ENCODE measurements at regions not wholly inside any gene's neighbourhood (a gene's known extent, or its start where the extent isn't known, plus 50 kb on each side); places are given as distances from the start of the nearest gene placed in this dataset.

DNA sequence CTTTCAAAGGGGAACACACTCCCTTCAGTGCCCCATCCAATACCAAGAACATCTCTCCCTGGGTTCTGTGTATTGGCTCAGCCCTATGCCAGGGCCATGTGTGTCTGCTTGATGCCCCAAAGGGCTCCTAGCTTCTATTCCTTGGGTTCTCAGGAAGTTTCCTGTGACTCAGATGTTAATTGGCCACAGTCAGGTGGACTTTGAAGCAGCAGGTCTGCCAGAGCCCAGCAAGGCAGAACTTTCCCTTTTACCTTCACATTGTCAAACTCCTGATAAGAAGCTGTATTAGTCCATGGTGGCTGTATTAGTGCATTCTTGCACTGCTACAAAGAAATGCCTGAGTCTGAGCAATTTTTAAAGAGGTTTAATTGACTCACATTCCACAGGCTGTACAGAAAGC lies 116.0 kb upstream of the PTPRT start:
- DNase-seq = no peak

DNA sequence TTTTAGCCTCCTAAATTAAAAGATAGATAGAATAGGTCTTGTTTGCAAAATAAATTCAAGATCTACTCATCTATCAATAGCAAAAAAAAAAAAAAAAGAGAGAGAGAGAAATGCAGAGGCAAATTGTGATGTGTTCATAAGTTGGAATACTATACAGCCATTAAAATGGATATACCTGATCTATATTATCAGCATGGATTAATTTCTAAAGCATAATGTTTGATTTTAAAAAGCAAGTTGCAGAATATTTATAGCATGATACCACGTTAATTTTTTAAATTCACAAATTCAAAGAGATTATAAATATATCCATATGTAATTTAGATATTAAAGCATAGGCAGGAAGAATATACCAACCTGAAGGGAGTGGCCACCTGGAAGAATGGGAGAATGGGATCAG lies 114.9 kb upstream of the PTPRT start:
- no peak for DNase-seq

DNA sequence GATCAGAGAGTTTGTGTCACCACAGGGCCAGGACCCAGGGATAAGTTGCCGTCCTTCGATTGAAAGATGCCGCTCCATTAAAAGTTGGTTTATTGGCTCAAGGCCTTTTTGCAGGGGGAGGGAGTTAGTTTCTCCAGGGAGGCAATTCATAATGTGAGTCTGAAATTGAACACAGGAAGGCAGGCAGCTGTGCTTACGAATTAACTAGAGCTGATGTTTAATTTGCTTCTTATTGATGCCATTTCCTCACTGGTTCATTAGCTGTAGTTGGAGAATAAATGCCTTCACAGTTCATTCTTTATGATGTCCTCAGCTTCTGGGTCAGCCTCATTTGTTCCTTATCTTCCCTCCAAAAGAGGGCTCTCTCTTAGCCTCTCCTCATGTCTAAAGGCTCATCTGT lies 113.2 kb upstream of the PTPRT start:
- DNase-seq = no peak

DNA sequence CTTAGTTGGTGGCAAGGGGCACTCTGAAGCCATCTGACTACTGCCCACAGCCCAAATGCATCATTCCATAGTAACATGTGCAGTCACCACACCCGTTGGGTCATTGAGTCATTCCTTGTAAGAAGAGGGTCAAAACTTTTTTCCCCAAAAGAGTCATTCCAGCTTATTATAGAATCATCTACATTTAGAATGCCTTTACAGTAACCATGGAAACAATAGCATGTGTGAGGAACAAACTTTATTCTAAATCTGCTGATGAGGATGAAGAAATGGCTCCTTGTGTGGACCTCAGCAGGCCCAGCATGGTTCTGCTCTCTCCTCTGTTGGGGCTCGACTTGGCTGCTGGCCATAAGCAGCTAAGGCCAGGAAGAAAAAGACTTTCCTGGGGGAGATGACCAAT lies 111.2 kb upstream of the PTPRT start:
- DNase-seq = no peak

DNA sequence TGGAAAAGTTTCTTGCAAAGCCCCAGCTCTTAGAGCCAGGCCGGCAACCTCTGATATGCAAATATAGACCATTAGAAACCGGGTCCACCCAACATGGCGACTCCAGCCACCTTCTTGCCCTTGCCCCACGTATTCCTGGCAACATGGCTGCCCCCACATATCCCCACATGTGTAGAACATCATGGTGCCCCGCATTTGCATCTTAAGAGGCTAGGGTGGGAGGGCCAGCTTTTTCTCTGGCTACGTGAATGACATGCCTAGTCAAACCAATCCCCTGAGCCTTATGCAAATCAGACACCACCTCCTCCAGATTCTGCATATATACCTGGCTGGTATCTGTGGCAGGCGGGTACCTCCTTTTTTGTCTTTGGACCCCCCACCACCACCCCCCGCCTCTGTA lies 106.1 kb upstream of the PTPRT start:
- no peak for DNase-seq

DNA sequence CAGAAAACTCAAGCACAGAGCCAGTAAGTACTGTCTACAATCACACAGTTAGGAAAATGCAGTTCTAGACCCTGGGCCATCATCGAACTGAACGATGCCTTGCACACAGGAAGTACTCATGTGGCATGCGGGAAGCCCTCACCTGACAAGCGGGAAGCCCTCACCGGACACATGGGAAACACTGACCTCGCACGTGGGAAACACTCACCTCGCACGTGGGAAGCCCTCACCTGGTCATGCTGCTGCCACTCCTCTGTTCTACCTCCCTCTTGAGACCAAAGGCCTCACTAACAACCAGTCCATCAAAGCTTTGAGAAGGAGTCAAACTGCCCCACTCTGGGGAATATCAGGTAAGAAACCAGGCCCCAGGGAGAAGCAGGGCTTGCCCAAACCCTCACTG lies 105.6 kb upstream of the PTPRT start:
- no peak for DNase-seq

DNA sequence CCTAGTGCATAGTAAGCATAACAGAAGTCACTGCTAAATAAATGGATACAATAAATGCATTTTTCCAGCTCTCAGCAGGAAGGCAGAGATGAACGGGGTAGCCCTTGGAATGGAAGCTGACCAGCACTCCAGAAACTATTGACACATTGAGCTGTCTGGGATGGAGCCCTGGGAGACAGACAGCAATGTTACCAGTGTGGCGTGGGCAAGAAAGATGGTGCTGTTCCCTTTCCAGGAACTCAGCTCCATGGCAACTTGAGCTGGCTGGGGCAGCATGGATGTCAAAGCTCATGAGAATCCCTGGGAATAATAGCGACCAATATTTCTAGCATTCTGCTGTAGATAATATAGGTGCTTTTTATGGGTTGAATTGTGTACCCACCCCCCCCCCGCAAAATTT lies 104.3 kb upstream of the PTPRT start:
- no peak for DNase-seq

DNA sequence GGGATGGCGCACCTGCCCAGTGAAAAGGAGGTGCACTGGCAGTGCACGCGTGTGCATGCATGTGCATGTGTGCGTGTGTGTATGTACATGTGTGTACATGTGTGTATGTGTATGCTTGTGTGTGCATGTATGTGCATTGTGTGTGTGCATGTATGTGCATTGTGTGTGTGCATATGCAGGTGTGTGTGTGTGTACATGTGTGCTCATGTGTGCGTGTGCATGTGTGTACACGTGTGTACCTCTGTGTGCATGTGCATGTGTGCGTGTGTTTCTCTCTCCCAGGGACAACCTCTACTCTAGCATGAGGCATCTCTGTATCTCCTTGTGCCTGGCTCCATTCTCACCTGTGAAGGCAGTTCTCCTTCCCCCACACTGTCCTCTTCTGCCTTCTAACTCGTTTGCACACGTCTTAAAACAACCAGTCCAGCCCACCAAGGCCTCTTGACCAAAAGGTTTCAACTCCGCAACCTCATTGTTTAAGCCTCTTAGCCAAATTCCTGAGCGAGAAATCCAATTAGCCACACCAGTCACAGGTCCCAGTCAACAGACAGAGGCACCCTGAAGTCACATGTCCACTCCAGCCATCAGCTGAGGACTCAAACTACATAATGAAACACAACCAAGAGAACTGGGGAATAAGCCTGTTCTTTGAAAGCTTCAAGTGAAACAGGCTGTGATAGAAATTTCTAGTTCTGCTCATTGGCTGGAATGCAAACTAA lies 103.5 kb upstream of the PTPRT start:
- no peak for DNase-seq

DNA sequence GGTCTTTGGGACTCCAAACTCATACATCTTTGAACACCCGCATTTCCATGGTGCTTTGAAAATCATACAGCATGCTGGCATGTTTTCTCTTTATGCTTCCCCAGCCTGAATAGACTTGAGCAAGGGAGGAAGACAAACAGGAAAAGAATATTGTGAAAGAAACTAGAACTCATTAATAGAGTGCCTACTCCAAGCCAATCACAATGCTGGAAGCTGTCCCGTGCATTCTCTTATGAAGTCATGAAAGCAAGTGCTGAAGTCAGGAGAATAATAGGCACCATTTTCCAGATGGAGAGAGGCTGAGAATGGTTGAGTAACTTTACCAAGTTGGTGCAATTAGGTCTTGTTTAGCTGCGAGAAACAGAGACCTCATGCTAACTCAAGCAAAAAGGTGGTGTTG lies 102.5 kb upstream of the PTPRT start:
- no peak for DNase-seq

DNA sequence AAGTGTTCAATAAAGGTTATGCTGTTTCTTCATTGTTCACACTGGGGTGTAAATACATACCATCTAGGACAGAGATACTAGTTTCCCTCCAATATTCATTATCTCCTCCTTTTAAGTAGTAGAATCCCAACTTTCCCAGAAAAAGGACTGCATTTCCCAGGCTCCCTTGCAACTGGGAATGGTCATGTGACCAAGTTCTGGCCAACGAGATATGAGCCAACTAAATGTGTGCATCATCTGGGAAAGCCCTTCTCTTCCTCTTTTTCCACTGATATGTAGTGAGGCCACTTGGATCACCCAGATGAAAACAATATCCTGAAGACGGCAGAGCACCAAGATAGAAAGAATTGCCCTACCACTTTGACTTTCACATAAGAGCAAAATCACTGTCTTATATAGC lies 97.9 kb upstream of the PTPRT start:
- no peak for DNase-seq

DNA sequence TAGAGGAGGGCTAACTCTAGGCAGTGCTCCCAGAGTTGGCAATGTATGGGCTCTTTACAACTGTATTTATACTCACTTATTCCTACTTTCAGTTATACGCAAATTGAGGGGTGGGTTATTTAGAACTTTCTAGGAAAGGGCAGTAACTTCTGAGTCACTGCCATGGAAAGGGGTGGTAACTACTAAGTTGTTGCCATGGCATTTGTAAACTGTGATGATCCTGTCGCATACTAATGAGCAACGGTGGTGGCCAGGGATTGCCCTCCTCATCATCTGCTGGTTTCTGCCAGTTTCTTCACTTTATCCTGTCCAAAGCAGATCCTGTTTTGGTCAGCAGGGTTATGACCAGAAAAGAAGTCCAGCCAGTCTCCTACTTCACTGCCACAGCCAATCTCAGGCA lies 95.5 kb upstream of the PTPRT start:
- DNase-seq = no peak

DNA sequence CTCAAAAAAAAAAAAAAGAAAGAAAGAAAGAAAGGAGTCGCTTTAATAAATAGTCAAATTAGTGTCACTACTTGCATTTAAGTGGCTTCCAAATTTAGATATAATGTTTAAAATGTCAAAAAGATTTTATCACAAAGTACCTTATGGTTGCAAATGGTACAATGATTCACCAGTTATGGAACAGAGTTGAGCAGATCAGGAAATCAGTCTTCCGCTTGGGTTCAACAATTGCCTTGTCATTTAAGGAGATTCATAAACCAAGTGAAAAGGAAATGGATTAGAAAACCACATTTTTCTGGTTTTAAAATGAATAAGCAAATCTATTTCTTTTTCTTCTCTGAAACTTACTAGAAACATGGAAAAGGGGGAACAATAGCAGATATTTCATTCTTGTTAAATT lies 94.8 kb upstream of the PTPRT start:
- no peak for DNase-seq

DNA sequence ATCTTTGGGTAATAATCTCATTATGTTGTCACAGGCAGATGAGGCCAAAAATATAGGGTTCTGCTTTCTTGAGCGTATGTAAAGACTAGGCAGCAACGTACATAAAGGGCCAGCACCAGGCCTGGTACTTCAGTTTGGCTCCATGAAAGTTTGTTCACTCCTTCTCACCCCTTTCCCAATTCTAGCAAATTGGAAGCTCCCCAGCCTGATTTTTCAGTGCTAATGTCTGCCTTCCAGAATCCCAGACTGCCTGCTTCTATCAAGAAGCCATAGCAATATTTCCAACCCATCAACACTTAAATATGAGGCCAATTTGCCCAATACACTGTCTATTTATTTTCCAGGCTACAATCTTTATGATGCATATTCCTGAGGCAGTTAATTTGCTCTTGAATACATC lies 93.4 kb upstream of the PTPRT start:
- DNase-seq = no peak

DNA sequence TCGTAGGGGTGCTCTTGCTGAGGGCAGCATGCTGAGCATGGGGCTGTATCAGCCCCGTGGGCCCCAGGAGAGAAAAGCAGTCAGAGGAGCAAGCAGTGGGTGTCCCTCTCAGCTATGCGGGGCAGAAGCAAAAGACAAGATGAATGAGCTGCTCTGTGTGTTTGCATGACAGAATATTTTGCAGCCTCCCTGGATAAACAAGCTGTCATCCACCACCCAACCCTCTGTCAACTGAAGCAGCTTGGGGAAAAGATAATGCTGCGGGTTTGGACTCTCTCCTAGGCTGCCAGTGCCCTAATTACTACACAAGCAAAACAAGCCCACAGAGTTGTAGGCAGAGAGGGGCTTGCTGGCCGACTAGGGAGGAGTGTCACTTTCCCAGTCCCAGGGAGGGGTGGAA lies 82.3 kb upstream of the PTPRT start:
- no peak for DNase-seq

DNA sequence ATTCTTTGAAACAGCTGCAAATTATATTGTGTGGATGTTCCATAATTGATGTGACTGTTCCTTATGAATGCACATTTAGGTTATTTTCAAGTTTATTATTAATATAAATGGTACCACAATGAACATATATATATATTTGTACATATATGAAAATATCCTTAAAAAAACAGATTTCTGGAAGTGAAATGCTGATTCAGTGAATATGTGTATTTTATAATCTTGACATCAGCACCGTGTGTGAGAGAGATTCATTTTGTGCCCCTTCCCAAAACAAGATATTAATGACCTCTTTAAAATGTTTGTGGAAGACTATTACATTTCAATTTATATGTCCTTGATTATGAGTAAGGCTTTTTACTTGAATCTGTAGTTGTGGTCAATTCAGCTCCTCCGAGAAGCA lies 75.7 kb upstream of the PTPRT start:
- DNase-seq = no peak

DNA sequence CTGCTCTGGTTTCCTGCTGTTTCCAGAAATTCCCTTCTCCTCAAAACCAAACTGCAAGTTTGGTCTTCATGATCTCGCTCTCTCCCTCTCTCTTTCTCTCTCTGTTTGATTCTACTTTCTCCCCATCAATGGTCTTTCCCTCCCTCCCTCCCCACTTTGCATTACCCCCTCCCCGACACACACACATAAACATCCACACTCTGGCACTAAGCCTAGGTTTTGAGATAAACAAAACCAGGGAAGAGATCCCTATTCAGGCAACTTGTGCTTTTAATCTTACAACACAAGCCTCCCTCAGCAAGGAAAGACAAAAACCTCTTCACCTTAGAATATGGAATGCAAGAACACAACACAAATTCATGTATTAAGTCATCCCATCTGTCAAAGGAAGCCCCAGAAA lies 73.5 kb upstream of the PTPRT start:
- no peak for DNase-seq

DNA sequence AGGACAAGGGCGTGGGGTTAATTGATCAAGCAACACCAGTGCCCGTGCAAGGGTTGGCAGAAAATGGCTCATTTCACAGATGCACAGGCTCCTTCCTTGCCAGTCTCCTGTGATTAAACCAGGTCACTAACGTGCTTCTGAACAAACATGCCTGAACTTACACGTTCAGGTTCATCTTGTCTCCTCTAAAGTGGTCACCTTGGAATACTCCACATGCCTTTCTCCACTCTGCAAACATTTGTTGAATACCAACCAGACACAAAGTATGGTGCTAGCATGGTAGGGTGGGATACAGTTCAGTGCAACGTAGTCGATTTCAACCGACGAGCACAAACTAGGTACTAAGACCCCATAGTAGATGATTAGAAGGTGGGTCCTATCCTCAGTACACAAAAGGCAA lies 72.6 kb upstream of the PTPRT start:
- no peak for DNase-seq

DNA sequence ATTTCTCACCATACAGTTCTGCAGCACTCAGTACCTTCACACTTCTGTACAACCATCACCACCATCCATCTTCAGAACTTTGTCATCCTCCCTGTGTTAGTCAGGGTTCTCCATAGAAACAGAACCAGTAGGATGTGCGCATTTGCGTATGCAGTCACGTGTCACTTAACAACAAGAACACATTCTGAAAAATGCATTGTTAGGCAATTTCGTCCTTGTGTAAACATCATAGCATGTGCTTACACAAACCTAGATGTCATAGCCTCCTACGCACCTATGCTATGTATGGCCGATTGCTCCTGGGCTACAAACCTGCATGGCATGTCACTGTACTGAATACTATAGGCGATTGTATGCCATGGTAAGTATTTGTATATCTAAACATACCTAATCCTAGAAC lies 66.2 kb upstream of the PTPRT start:
- DNase-seq = no peak

DNA sequence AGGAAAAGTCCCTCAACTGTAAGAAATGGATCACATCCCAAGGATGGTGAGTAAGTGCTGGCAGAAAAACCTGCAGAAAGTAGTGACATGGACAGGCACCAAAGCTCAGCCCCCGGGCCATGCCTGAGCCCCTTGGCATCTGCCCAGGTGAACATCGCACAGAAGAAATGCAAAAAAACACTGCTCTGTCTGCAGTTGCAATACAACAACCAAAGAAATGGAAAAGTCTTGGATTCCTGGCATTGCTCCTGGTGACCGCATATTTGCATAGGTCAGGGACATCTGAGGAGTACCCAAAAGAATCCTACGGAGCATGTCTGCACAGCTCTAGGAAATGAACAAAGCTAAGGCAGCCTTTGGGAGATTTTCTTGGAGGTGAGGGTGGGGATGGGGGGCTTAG lies 63.1 kb upstream of the PTPRT start:
- no peak for DNase-seq

DNA sequence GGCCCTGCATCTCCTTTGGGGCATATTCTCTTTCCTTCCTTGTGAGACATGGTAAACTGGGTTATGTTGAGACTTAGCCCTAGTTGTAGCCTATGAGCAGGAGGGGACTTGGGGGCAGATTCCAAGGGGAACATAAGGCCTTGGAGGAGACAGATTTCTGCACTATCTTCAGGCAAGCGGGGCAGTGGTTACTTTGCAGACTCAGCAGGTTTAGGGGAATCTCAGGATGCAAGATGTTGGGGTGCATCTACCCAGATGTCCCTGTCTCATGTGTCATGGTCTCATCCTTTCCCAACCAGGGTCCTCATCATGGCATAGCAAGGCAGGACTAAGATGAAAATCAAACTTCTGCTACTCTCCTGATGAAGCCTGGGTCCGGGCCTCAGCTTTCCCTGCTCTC lies 58.6 kb upstream of the PTPRT start:
- DNase-seq = no peak

DNA sequence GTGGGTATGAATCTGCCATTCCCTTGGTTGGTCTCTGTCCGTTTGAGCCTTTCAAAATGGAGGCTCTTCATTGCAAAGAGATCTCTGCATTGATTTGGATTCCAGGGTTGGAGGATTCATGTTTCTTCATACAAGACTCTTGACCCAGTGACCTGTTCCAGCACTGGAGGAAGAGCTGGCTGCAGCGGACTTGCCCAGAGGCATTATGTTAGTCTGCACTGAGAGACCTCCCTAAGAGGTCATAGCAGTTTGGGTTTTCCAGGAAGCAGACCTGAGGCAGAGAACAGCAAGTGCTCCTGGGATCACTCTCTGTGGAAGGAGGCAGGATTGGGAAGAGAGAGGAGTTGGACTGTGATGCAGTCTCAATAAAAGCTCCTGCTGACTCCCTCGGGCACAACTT lies 57.7 kb upstream of the PTPRT start:
- DNase-seq = no peak

DNA sequence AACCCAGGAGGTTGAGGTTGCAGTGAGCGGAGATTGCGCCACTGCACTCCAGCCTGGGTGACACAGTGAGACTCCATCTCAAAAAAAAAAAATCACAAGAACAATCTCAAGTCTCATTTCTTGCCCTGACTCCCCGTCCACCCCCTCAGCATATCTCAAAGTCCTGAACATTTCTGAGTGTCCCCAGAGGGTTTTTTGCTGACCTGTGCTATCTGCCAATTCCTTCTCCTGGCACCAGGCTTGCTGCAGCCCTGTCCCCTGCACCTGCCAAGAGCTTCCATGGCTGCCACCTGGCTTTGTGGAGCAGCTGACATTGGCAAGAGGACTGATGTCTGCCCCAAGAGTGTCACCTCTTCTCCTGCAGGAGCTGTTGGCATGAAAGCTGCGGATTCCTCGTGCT lies 54.9 kb upstream of the PTPRT start:
- no peak for DNase-seq

DNA sequence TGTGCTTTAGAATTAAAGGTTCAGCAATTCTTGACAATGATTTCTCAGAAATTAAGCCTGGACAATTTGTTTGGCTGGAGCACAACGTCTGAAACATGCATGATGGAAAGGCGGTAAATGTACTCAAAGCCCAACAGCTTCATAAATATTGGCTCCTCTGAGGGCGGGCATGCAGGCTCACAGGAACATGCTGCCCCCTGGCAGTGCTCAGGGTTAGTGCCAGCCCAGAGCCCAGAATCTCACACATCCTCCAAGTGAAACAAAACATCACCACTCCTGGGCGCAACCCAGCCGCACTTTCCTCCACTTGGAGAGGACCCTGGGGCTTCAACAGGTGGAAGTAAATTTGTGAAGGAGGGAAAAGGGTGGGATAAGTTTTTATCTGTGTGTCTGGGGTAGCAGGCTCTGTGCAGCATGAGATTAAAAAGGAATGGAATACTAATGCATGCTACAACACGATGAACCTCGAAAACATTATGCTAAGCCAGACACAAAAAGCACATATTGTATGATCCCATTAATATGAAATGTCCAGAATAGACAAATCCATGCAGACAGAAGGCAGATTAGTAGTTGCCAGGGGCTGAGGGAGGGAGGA lies 54.1 kb upstream of the PTPRT start:
- peak; percentile 34 for DNase-seq

DNA sequence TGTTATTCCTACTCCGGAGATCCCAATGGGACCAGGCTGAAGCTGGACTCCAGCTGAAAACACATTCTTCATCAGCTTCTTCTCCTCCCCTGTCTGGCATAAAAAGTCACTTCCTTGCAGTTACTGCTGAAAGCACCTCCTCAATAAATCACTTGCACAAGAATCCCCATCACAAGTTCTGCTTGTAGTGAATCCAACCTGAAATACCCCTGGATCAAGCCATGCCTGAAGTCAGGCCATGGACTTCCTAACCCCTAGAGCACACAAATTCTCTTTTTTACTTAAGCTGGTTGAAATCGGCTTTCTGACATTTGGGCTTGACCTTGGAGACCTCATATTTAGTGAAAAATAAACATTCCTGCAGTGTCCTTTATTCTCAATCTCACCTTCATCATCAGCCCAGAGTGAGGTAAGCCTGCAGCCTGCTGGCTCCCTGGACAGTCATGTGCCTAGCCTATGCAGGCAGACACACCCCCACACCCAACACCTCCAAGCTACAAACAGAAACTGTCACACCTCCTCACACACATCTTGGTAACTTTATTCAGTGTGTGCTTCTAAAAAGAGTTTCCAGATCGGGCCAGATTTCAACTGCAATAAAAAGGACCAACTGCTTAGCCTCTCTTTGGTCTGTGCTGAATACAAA lies 51.5 kb upstream of the PTPRT start:
- no peak for DNase-seq

All from retina (tissue), 1 donor.